ENCODE measurements at regions not wholly inside any gene's neighbourhood (a gene's known extent, or its start where the extent isn't known, plus 50 kb on each side); places are given as distances from the start of the nearest gene placed in this dataset.

GRCh38 chr10:30725661-30726060 is 96.1 kb upstream of the LYZL2 start:
- Histone ChIP-seq H3K9me2 (replicated peaks; ENCODE audit: low read depth, low read length) (no peaks in the 10 kb centered on the region), H3K4me3 (ENCODE audit: low read length, poor library complexity, severe bottlenecking) (no peak overlapping the region), H4K20me1 (ENCODE audit: insufficient read depth, low read length, poor library complexity, severe bottlenecking) (no peaks in the 10 kb centered on the region), H3K4me2 (ENCODE audit: low read depth, low read length, poor library complexity, severe bottlenecking) (no peak overlapping the region), H2AFZ (ENCODE audit: low read length) (no peak overlapping the region; the same call in 1 of the 2 replicates), H3K36me3 (ENCODE audit: insufficient read depth, low read length) (no peaks in the 10 kb centered on the region), H3K9me3 (ENCODE audit: insufficient read depth, low read depth, low read length) (no peaks in the 10 kb centered on the region), H3K27me3 (ENCODE audit: insufficient read depth, low read length, poor library complexity, severe bottlenecking) (no peaks in the 10 kb centered on the region), H3K9ac (ENCODE audit: low read depth, low read length, poor library complexity, severe bottlenecking) (no peak overlapping the region), H3K79me2 (ENCODE audit: insufficient read depth, low read length) (no peaks in the 10 kb centered on the region), H3F3A (ENCODE audit: low read depth) (no peaks in the 10 kb centered on the region), H3K4me1 (ENCODE audit: insufficient read depth, low read length, poor library complexity, severe bottlenecking) (no peaks in the 10 kb centered on the region)
- TF ChIP-seq, protein P1, sequence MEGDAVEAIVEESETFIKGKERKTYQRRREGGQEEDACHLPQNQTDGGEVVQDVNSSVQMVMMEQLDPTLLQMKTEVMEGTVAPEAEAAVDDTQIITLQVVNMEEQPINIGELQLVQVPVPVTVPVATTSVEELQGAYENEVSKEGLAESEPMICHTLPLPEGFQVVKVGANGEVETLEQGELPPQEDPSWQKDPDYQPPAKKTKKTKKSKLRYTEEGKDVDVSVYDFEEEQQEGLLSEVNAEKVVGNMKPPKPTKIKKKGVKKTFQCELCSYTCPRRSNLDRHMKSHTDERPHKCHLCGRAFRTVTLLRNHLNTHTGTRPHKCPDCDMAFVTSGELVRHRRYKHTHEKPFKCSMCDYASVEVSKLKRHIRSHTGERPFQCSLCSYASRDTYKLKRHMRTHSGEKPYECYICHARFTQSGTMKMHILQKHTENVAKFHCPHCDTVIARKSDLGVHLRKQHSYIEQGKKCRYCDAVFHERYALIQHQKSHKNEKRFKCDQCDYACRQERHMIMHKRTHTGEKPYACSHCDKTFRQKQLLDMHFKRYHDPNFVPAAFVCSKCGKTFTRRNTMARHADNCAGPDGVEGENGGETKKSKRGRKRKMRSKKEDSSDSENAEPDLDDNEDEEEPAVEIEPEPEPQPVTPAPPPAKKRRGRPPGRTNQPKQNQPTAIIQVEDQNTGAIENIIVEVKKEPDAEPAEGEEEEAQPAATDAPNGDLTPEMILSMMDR (conservative IDR thresholded peaks at IDR 0.05; ENCODE audit: low read length): no peak
- no peak for TF ChIP-seq EZH2phosphoT487 (IDR thresholded peaks at IDR 0.05; ENCODE audit: borderline replicate concordance)

- no peak overlapping the region for H2AFZ ChIP-seq (ENCODE audit: low read length)
- H3K27me3 ChIP-seq (ENCODE audit: insufficient read depth, low read length, poor library complexity, severe bottlenecking): no peaks in the 10 kb centered on the region
- no peak for TF ChIP-seq EZH2phosphoT487 (IDR thresholded peaks at IDR 0.05; ENCODE audit: borderline replicate concordance)
- TF ChIP-seq, protein P1 (conservative IDR thresholded peaks at IDR 0.05; ENCODE audit: low read length): no peak
- H3K9ac ChIP-seq (ENCODE audit: low read depth, low read length, poor library complexity, severe bottlenecking): no peak overlapping the region
- H3K4me3 ChIP-seq (ENCODE audit: low read length, poor library complexity, severe bottlenecking): no peak overlapping the region
- H3K79me2 ChIP-seq (ENCODE audit: insufficient read depth, low read length): no peaks in the 10 kb centered on the region
- H3K9me2 ChIP-seq (replicated peaks; ENCODE audit: low read depth, low read length): no peaks in the 10 kb centered on the region
- H3F3A ChIP-seq (ENCODE audit: low read depth): no peaks in the 10 kb centered on the region
- H3K4me1 ChIP-seq (ENCODE audit: insufficient read depth, low read length, poor library complexity, severe bottlenecking): no peaks in the 10 kb centered on the region
- H3K36me3 ChIP-seq (ENCODE audit: insufficient read depth, low read length): no peaks in the 10 kb centered on the region
- H3K9me3 ChIP-seq (ENCODE audit: insufficient read depth, low read depth, low read length): no peaks in the 10 kb centered on the region
- no peaks in the 10 kb centered on the region for H4K20me1 ChIP-seq (ENCODE audit: insufficient read depth, low read length, poor library complexity, severe bottlenecking)
- no peak overlapping the region for H3K4me2 ChIP-seq (ENCODE audit: low read depth, low read length, poor library complexity, severe bottlenecking)
These were observed 94.7 kb upstream of the LYZL2 start for GRCh38 chr10:30724296-30724695.

DNA sequence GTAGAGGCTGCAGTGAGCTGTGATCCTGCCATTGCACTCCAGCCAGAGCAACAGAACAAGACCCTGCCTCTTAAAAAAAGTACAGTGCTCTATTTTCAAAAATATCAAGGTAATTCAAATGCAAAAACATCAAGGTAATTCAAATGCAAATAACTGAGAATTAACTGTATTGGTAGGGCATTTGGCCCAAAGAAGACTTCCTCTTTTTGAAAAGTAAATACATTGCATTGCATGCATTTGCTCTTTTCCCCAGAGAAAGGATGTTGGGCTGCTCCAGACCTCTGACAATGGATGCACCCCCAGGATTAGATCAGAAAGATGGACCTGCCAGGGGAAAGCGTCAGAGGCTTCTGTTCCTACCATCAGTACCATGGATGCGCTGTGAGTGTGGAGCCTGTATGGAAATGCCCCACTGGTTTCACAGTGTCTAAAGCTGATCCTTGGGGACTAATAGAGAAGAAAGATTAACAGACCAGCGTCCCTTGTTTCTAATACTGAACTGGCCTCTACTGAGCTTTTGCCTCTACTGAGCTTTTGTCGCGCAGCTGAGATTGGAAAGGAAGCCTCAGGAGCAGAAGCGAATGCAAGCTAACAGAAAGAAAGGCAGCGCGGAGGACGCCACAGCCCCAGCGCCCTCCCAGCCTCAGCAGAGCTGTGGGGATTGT is 93.5 kb upstream of the LYZL2 start:
- Histone ChIP-seq H3F3A (ENCODE audit: low read depth) (no peaks in the 10 kb centered on the region), H3K4me2 (ENCODE audit: low read depth, low read length, poor library complexity, severe bottlenecking) (no peak overlapping the region), H4K20me1 (ENCODE audit: insufficient read depth, low read length, poor library complexity, severe bottlenecking) (no peaks in the 10 kb centered on the region), H3K4me3 (ENCODE audit: low read length, poor library complexity, severe bottlenecking) (no peak overlapping the region), H3K4me1 (ENCODE audit: insufficient read depth, low read length, poor library complexity, severe bottlenecking) (no peaks in the 10 kb centered on the region), H3K27me3 (ENCODE audit: insufficient read depth, low read length, poor library complexity, severe bottlenecking) (no peaks in the 10 kb centered on the region), H3K9me2 (replicated peaks; ENCODE audit: low read depth, low read length) (no peaks in the 10 kb centered on the region), H3K79me2 (ENCODE audit: insufficient read depth, low read length) (no peaks in the 10 kb centered on the region), H2AFZ (ENCODE audit: low read length) (no peak overlapping the region), H3K36me3 (ENCODE audit: insufficient read depth, low read length) (no peaks in the 10 kb centered on the region), H3K9me3 (ENCODE audit: insufficient read depth, low read depth, low read length) (no peaks in the 10 kb centered on the region), H3K9ac (ENCODE audit: low read depth, low read length, poor library complexity, severe bottlenecking) (no peak overlapping the region)
- TF ChIP-seq, protein P1 (conservative IDR thresholded peaks at IDR 0.05; ENCODE audit: low read length): no peak
- no peak for TF ChIP-seq EZH2phosphoT487 (IDR thresholded peaks at IDR 0.05; ENCODE audit: borderline replicate concordance)
